ENCODE measurements at regions not wholly inside any gene's neighbourhood (a gene's known extent, or its start where the extent isn't known, plus 50 kb on each side); places are given as distances from the start of the nearest gene placed in this dataset.

DNA sequence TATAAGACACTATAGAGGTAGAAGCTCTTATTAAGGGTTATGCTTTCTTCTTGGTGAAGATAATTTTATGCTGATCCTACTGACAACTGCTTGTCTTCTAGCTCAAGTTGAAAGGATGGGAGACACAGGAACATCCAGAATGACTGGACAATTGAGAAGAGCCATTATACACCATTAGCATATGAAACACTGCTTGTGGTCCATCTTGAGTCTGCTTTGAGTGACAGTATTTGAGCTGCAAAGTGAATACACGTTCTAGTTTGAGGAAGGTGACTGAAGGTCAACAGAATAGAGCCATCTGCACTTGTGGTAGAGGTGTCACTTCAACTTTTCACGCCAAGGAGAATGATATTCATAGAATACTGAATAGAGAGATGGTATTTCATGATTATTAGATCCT lies 315.4 kb downstream of the MCTP2 start:
- no peak for TF ChIP-seq POLR2A (IDR thresholded peaks at IDR 0.05; ENCODE audit: low read depth, low read length)
- no peak for TF ChIP-seq POLR2AphosphoS5 (IDR thresholded peaks at IDR 0.05; ENCODE audit: low read depth, low read length)
- TF ChIP-seq TAF1 (IDR thresholded peaks at IDR 0.05; ENCODE audit: low read depth, low read length): no peak
- no peak for TF ChIP-seq SPI1 (IDR thresholded peaks at IDR 0.05; ENCODE audit: low read depth, low read length)
- no peak for TF ChIP-seq POU2F2 (IDR thresholded peaks at IDR 0.05; ENCODE audit: low read depth, low read length)

Measured in GM12891 (cell line).